Thyroid gland (tissue), 4 donors: ENCODE measurements at regions not wholly inside any gene's neighbourhood (a gene's known extent, or its start where the extent isn't known, plus 50 kb on each side); places are given as distances from the start of the nearest gene placed in this dataset.

Experiments
- POLR2A ChIP-seq, 2 donors: fragments of 450-650 bp; IDR thresholded peaks; one replicate each; pipeline ENCODE4 v1.6.1; 2017; ENCODE audit warnings: antibody characterized with exemption in 2 of 2, mild to moderate bottlenecking in 2 of 2, moderate library complexity in 1 of 2
- TF ChIP-seq, protein P1 (sequence below), 6 experiments: fragments of 200-600 bp in 3 of 6; fragments of 450-650 bp in 3 of 6; sonication (generic) in 3 of 6; IDR thresholded peaks; one replicate each; pipeline ENCODE4 v1.5.1; 2016 to 2019; ENCODE audit warnings: antibody characterized with exemption in 6 of 6, mild to moderate bottlenecking in 2 of 6, inconsistent platforms in 1 of 6, moderate library complexity in 1 of 6

DNA sequence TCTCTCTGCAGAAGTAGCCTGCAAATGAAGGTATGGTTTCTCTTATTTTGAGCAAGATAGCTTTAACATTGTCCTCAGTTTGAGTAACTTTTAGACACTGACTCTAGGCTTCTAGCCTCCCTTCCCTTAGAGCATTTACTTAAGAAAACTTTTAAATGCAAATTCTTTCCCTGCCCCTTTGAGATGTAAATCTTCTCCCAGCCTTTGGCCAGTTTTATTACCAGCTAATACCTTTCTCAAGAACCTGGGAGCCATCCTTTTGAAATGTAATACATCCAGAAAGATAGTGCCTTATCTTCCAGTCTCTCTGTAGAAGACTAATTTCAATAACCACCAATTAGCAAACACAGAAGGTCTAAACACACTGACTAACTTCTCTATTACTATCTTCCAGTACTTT, 688.9 kb upstream of the CDH9 start:
- TF ChIP-seq, protein P1, sequence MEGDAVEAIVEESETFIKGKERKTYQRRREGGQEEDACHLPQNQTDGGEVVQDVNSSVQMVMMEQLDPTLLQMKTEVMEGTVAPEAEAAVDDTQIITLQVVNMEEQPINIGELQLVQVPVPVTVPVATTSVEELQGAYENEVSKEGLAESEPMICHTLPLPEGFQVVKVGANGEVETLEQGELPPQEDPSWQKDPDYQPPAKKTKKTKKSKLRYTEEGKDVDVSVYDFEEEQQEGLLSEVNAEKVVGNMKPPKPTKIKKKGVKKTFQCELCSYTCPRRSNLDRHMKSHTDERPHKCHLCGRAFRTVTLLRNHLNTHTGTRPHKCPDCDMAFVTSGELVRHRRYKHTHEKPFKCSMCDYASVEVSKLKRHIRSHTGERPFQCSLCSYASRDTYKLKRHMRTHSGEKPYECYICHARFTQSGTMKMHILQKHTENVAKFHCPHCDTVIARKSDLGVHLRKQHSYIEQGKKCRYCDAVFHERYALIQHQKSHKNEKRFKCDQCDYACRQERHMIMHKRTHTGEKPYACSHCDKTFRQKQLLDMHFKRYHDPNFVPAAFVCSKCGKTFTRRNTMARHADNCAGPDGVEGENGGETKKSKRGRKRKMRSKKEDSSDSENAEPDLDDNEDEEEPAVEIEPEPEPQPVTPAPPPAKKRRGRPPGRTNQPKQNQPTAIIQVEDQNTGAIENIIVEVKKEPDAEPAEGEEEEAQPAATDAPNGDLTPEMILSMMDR (IDR thresholded peaks at IDR 0.05): no peak
- no peak for TF ChIP-seq POLR2A (IDR thresholded peaks at IDR 0.05)
